Left renal cortex interstitium (tissue), 4 donors: ENCODE measurements at regions not wholly inside any gene's neighbourhood (a gene's known extent, or its start where the extent isn't known, plus 50 kb on each side); places are given as distances from the start of the nearest gene placed in this dataset.
"Not testable (repeated sequence)": the region's sequence is repeated elsewhere in the genome, so short reads cannot be mapped to it uniquely, and the experiment has no call there.

ENCODE experiments used
- DNase-seq, 4 donors: peaks; one replicate each; pipeline ENCODE4 v3.0.0-alpha.2; 2013; ENCODE audit warnings: low read depth in 4 of 4, low spot score in 2 of 4, missing footprints in 1 of 4

GRCh38 chr10:64745565-64745964 is 1224.4 kb downstream of the REEP3 start:
- no peak for DNase-seq

GRCh38 chr10:64750672-64751071 is 1229.5 kb downstream of the REEP3 start:
- no peak for DNase-seq

GRCh38 chr10:64753516-64753915 is 1232.3 kb downstream of the REEP3 start:
- no peak for DNase-seq

- no peak for DNase-seq
These were observed 1239.2 kb downstream of the REEP3 start for GRCh38 chr10:64760371-64760770.

- no peak for DNase-seq
These were observed 1241.7 kb downstream of the REEP3 start for GRCh38 chr10:64762861-64763260.

GRCh38 chr10:64765498-64765897 is 1244.3 kb downstream of the REEP3 start:
- no peak for DNase-seq

- DNase-seq: no peak
These were observed 1250.3 kb downstream of the REEP3 start for GRCh38 chr10:64771253-64772050.

- DNase-seq: no peak
These were observed 1252.2 kb downstream of the REEP3 start for GRCh38 chr10:64773357-64773756.

GRCh38 chr10:64784451-64784850 is 1263.2 kb downstream of the REEP3 start:
- DNase-seq: not testable (repeated sequence)

GRCh38 chr10:64785816-64786215 is 1264.6 kb downstream of the REEP3 start:
- no peak for DNase-seq

- DNase-seq: no peak
These were observed 1265.8 kb downstream of the REEP3 start for GRCh38 chr10:64786989-64787388.

- DNase-seq: no peak
These were observed 1274.6 kb downstream of the REEP3 start for GRCh38 chr10:64795847-64796246.

GRCh38 chr10:64798297-64798696 is 1277.1 kb downstream of the REEP3 start:
- no peak for DNase-seq

- DNase-seq: not testable (repeated sequence)
These were observed 1287.0 kb downstream of the REEP3 start for GRCh38 chr10:64808233-64808632.

GRCh38 chr10:64810046-64810445 is 1288.8 kb downstream of the REEP3 start:
- not testable (repeated sequence) for DNase-seq

GRCh38 chr10:64813391-64813790 is 1292.2 kb downstream of the REEP3 start:
- DNase-seq: no peak

GRCh38 chr10:64814201-64814600 is 1293.0 kb downstream of the REEP3 start:
- DNase-seq: no peak

- no peak for DNase-seq
These were observed 1308.7 kb downstream of the REEP3 start for GRCh38 chr10:64829888-64830412.

GRCh38 chr10:64830869-64831268 is 1309.7 kb downstream of the REEP3 start:
- no peak for DNase-seq

GRCh38 chr10:64840341-64840740 is 1319.1 kb downstream of the REEP3 start:
- no peak for DNase-seq

GRCh38 chr10:64846700-64847099 is 1325.5 kb downstream of the REEP3 start:
- no peak for DNase-seq

- DNase-seq: no peak
These were observed 1334.7 kb downstream of the REEP3 start for GRCh38 chr10:64855941-64856340.
